RWPE2 (cell line): ENCODE measurements at regions not wholly inside any gene's neighbourhood (a gene's known extent, or its start where the extent isn't known, plus 50 kb on each side); places are given as distances from the start of the nearest gene placed in this dataset.

Source experiments
- ATAC-seq: fragments of 200-7000 bp; cut with Tn5 transposase; 3 replicates; pipeline ENCODE4 v1.9.1; 2021; ENCODE audit warnings: low read depth
- DNase-seq: peaks from one replicate; pipeline ENCODE4 v3.0.0-alpha.2; 2020; ENCODE audit warnings: low spot score
- H3K27ac ChIP-seq: fragments of 450-650 bp; 2 replicates; pipeline ENCODE4 v1.5.1; 2017; ENCODE audit warnings: mild to moderate bottlenecking; ENCODE audit not compliant: poor library complexity, severe bottlenecking
- H3K27me3 ChIP-seq: fragments of 250-450 bp; sonication (Bioruptor Pico); 2 replicates; pipeline ENCODE4 v1.5.1; 2021; ENCODE audit warnings: mild to moderate bottlenecking, moderate library complexity; ENCODE audit not compliant: insufficient read depth, poor library complexity, severe bottlenecking
- H3K36me3 ChIP-seq: fragments of 250-450 bp; sonication (Bioruptor Pico); 2 replicates; pipeline ENCODE4 v1.5.1; 2020; ENCODE audit warnings: low read depth, mild to moderate bottlenecking, moderate library complexity
- H3K4me1 ChIP-seq: fragments of 250-450 bp; sonication (Bioruptor Pico); 2 replicates; pipeline ENCODE4 v1.5.1; 2021; ENCODE audit warnings: mild to moderate bottlenecking, moderate library complexity; ENCODE audit not compliant: insufficient read depth, poor library complexity, severe bottlenecking
- H3K4me3 ChIP-seq: fragments of 250-450 bp; sonication (Bioruptor Pico); 2 replicates; pipeline ENCODE4 v1.5.1; 2021; ENCODE audit warnings: mild to moderate bottlenecking, moderate library complexity; ENCODE audit not compliant: severe bottlenecking
- H3K9me3 ChIP-seq: fragments of 250-450 bp; sonication (Bioruptor Pico); 2 replicates; pipeline ENCODE4 v1.5.1; 2021; ENCODE audit warnings: mild to moderate bottlenecking, moderate library complexity; ENCODE audit not compliant: severe bottlenecking
- TF ChIP-seq, protein P1 (sequence below): fragments of 450-650 bp; IDR thresholded peaks from one replicate; pipeline ENCODE4 v1.5.1; 2017; ENCODE audit warnings: mild to moderate bottlenecking, moderate library complexity; ENCODE audit not compliant: poor library complexity, severe bottlenecking

- Histone ChIP-seq H3K36me3 (no peaks in the 10 kb centered on the region), H3K9me3 (no peaks in the 10 kb centered on the region), H3K27ac (no peak overlapping the region), H3K27me3 (no peaks in the 10 kb centered on the region), H3K4me1 (no peaks in the 10 kb centered on the region), H3K4me3 (no peak overlapping the region)
- TF ChIP-seq, protein P1, sequence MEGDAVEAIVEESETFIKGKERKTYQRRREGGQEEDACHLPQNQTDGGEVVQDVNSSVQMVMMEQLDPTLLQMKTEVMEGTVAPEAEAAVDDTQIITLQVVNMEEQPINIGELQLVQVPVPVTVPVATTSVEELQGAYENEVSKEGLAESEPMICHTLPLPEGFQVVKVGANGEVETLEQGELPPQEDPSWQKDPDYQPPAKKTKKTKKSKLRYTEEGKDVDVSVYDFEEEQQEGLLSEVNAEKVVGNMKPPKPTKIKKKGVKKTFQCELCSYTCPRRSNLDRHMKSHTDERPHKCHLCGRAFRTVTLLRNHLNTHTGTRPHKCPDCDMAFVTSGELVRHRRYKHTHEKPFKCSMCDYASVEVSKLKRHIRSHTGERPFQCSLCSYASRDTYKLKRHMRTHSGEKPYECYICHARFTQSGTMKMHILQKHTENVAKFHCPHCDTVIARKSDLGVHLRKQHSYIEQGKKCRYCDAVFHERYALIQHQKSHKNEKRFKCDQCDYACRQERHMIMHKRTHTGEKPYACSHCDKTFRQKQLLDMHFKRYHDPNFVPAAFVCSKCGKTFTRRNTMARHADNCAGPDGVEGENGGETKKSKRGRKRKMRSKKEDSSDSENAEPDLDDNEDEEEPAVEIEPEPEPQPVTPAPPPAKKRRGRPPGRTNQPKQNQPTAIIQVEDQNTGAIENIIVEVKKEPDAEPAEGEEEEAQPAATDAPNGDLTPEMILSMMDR, result no peak
- ATAC-seq, result no peak
- DNase-seq, result no peak
Observed at GRCh38 chr5:15375559-15375958, 124.4 kb upstream of the FBXL7 start.

DNA sequence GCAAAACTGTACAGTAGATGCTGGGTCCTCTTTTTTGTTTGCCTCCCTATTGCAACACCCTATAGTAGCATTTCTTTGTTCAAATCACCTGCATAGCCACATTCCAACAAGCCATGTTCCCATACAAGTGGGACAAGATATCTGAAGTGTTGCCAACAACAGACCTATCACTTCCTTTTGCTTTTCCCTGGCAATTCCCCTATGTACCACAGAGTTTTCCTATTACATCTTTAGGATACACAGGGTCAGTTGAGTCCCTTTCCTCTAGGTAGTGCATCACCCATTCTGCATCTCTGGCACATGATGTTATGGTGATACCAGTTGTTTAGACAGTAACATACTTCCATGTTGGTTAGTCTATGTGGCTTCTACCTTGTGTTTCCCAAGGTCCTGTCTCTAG, 125.1 kb upstream of the FBXL7 start:
- DNase-seq, result no peak
- TF ChIP-seq, protein P1, result no peak
- Histone ChIP-seq H3K4me3 (no peak overlapping the region), H3K9me3 (no peaks in the 10 kb centered on the region), H3K36me3 (no peaks in the 10 kb centered on the region), H3K4me1 (no peaks in the 10 kb centered on the region), H3K27ac (no peak overlapping the region), H3K27me3 (no peaks in the 10 kb centered on the region)
- no peak for ATAC-seq

DNA sequence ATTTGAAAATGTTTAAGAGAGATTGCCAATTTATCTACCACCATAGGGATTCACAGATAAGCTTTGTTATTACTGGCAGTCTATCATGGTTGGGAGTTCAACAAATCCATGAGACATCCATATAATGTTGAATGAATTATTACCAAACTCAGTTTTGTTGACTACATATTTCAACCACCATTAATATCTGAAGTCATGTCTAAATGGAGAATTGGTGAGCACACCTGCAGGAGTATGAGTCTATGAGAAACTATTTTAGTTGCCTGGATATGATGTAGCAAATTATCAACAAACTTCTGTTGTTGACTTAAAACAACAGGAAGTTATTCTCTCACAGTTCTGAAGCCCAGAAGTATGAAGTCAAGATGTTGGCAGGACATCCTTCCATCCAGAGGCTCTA, 126.8 kb upstream of the FBXL7 start:
- H3K4me3 ChIP-seq, result no peak overlapping the region
- TF ChIP-seq, protein P1, result no peak
- H3K27me3 ChIP-seq, result no peaks in the 10 kb centered on the region
- H3K4me1 ChIP-seq, result no peaks in the 10 kb centered on the region
- no peak overlapping the region for H3K27ac ChIP-seq
- H3K36me3 ChIP-seq, result no peaks in the 10 kb centered on the region
- no peak for ATAC-seq
- H3K9me3 ChIP-seq, result no peaks in the 10 kb centered on the region
- no peak for DNase-seq

DNA sequence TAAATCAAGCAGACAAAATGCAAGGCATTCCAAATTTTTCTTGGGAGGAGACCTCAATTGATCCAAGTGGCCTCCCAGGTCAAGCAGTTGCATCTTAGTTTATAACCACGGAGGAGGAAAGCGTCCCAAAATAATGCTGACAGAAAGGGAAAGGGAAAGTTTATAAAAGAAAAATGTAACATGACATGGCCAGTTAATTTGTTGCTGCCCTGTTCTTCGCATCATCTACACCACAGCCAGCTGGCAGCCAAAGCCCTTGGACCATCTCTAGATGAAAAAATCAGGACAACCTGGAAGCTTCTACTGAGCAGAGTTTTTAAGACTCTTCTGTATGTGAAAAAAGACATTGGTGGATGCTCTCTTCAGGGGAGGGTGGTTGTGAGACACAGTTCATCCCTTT, 128.8 kb upstream of the FBXL7 start:
- Histone ChIP-seq H3K4me1 (peaks cover 6% of the 10 kb centered on the region), H3K27ac (no peak overlapping the region), H3K4me3 (no peak overlapping the region), H3K9me3 (no peaks in the 10 kb centered on the region), H3K36me3 (no peaks in the 10 kb centered on the region), H3K27me3 (no peaks in the 10 kb centered on the region)
- DNase-seq (no peak), ATAC-seq (no peak)
- TF ChIP-seq, protein P1, result no peak

DNA sequence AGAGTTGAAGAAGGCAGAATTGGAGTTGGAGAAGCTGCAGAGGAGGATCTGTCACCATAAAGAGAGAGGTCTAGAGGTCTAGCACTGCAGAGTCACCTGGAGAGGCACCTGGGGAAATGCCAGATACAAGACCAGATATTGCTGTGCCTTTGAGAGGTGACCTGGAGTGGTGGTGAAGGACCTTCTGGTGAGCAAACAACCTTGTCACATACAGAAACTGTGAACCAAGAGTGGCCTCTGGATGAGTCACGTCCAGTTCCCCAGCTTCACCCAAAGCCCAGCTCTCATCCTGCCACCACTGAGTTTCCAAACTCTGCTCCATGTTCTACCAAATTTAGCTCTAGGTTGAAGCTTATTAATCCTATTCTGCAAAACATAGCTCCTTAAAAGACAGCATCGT, 131.1 kb upstream of the FBXL7 start:
- Histone ChIP-seq H3K27ac (no peak overlapping the region), H3K9me3 (no peaks in the 10 kb centered on the region), H3K4me1 (peaks cover 6% of the 10 kb centered on the region), H3K27me3 (no peaks in the 10 kb centered on the region), H3K4me3 (no peak overlapping the region), H3K36me3 (no peaks in the 10 kb centered on the region)
- DNase-seq (no peak), ATAC-seq (no peak)
- TF ChIP-seq, protein P1, result no peak
